HepG2 (cell line): ENCODE measurements at regions not wholly inside any gene's neighbourhood (a gene's known extent, or its start where the extent isn't known, plus 50 kb on each side); places are given as distances from the start of the nearest gene placed in this dataset.

Experiments used
- ATAC-seq: fragments of 200-7000 bp; cut with Tn5 transposase; 3 replicates; pipeline ENCODE4 v1.9.1; 2020; ENCODE audit warnings: mild to moderate bottlenecking, moderate library complexity
- BruUV-seq: library from RNA; stranded (reverse); fragments of 400-500 nt; replicated peaks from 2 replicates; lab custom pipeline; 2021; lab: Mats Ljungman, UMichigan
- CTCF ChIA-PET: fragments of 300-600 bp; formaldehyde crosslinking; extraction: SDS; loops from one replicate; lab custom pipeline; 2021; ENCODE audit warnings: low total read pairs, inconsistent platforms, low intra/inter-chr PET ratio; lab: Yijun Ruan, JAX
- POLR2A ChIA-PET: fragments of 350-600 bp; sonication (Branson Sonifier 250); formaldehyde crosslinking; loops from one replicate; lab custom pipeline; 2020; ENCODE audit warnings: antibody characterized with exemption, inconsistent platforms; lab: Yijun Ruan, JAX
- DNase-seq: peaks from one replicate; pipeline ENCODE4 v3.0.0-alpha.2; 2015; ENCODE audit warnings: low spot score
- FAIRE-seq: peaks from 3 replicates; lab custom pipeline; 2011; peaks lifted over from hg19 to GRCh38; lab: Jason Lieb, UNC
- H2AFZ ChIP-seq: one replicate; pipeline ENCODE4 v1.6.1; 2011; ENCODE audit warnings: low read length, inconsistent platforms
- H3K27ac ChIP-seq: fragments of 300-600 bp; 3 replicates; pipeline ENCODE4 v1.8.0; 2011; ENCODE audit warnings: mixed run types, mild to moderate bottlenecking, mixed read lengths, low read length, inconsistent platforms; ENCODE audit not compliant: insufficient read depth; ENCODE audit errors: extremely low read length
- H3K27me3 ChIP-seq, 2 experiments: fragments of 200-600 bp in 1 of 2; 2 replicates in 1 of 2; 3 replicates in 1 of 2; pipeline versions ENCODE4 v1.6.0 to v1.8.0; 2011; ENCODE audit warnings: low read length in 2 of 2, mild to moderate bottlenecking in 2 of 2, moderate library complexity in 2 of 2, inconsistent platforms in 1 of 2; ENCODE audit not compliant: insufficient read depth in 2 of 2, control insufficient read depth in 1 of 2
- H3K36me3 ChIP-seq, 2 experiments: fragments of 200-600 bp in 1 of 2; replicated peaks in 1 of 2; 2 replicates in 1 of 2; 3 replicates in 1 of 2; pipeline versions ENCODE4 v1.5.1 to v1.8.0; 2011; ENCODE audit warnings: low read length in 2 of 2, inconsistent platforms in 1 of 2; ENCODE audit not compliant: insufficient read depth in 2 of 2, control insufficient read depth in 1 of 2
- H3K4me1 ChIP-seq: 2 replicates; pipeline ENCODE4 v1.5.1; 2012; ENCODE audit warnings: low read length, inconsistent platforms; ENCODE audit not compliant: insufficient read depth
- H3K4me2 ChIP-seq: 2 replicates; pipeline ENCODE4 v1.6.0; 2011; ENCODE audit warnings: low read depth, low read length, inconsistent platforms
- H3K4me3 ChIP-seq, 3 experiments: fragments of 200-600 bp in 1 of 3; sonication (generic), shearing (Covaris generic) in 1 of 3; replicated peaks in 1 of 3; 2 replicates each; pipeline ENCODE4 v1.5.1; 2011 to 2016; ENCODE audit warnings: low read length in 3 of 3, inconsistent platforms in 2 of 3, low read depth in 2 of 3, mild to moderate bottlenecking in 2 of 3, control low read depth in 1 of 3, mixed read lengths in 1 of 3; ENCODE audit not compliant: insufficient read depth in 1 of 3
- H3K79me2 ChIP-seq: one replicate; pipeline ENCODE4 v1.6.1; 2011; ENCODE audit warnings: low read length, inconsistent platforms; ENCODE audit not compliant: insufficient read depth
- H3K9ac ChIP-seq: 2 replicates; pipeline ENCODE4 v1.6.0; 2011; ENCODE audit warnings: mild to moderate bottlenecking, low read depth, low read length, inconsistent platforms; ENCODE audit not compliant: insufficient read depth
- H3K9me3 ChIP-seq: 2 replicates; pipeline ENCODE4 v1.5.1; 2012; ENCODE audit warnings: mild to moderate bottlenecking, low read length
- H4K20me1 ChIP-seq: 2 replicates; pipeline ENCODE4 v1.6.0; 2011; ENCODE audit warnings: inconsistent platforms, mild to moderate bottlenecking, low read length, moderate library complexity; ENCODE audit not compliant: insufficient read depth
- CBX2 ChIP-seq, 2 experiments: fragments of 200-600 bp in 1 of 2; sonication (generic); formaldehyde crosslinking in 1 of 2; IDR thresholded peaks; 2 replicates each; pipeline versions ENCODE4 v1.7.0 to v1.8.1; 2018 to 2022; ENCODE audit warnings: low read depth in 2 of 2, low read length in 1 of 2, mild to moderate bottlenecking in 1 of 2, missing genetic modification reagents in 1 of 2
- CHD4 ChIP-seq: fragments of 200-600 bp; sonication (generic); IDR thresholded peaks from 2 replicates; pipeline ENCODE4 v1.7.0; 2017; ENCODE audit warnings: mild to moderate bottlenecking, low read length, borderline replicate concordance
- MYC ChIP-seq: sonication (generic); formaldehyde crosslinking; IDR thresholded peaks from 2 replicates; pipeline ENCODE4 v1.9.0; 2021; ENCODE audit warnings: missing genetic modification reagents, borderline replicate concordance
- NCOA2 ChIP-seq: sonication (generic); formaldehyde crosslinking; IDR thresholded peaks from 2 replicates; pipeline ENCODE4 v1.8.0; 2022; ENCODE audit warnings: inconsistent platforms
- PREB ChIP-seq: sonication (generic); formaldehyde crosslinking; IDR thresholded peaks from 2 replicates; pipeline ENCODE4 v1.4.0; 2020; ENCODE audit warnings: missing genetic modification reagents
- ZFAT ChIP-seq: sonication (generic); formaldehyde crosslinking; conservative IDR thresholded peaks from 2 replicates; pipeline ENCODE4 v1.8.1; 2023; ENCODE audit warnings: missing genetic modification reagents, inconsistent platforms
- ZHX2 ChIP-seq, 2 experiments: sonication (generic) in 1 of 2; formaldehyde crosslinking in 1 of 2; IDR thresholded peaks; 2 replicates each; pipeline versions ENCODE4 v1.6.1 to v1.9.0; 2014 to 2022; ENCODE audit warnings: antibody characterized with exemption in 1 of 2, borderline replicate concordance in 1 of 2, inconsistent platforms in 1 of 2, low read depth in 1 of 2, missing genetic modification reagents in 1 of 2
- ZNF660 ChIP-seq: sonication (generic); formaldehyde crosslinking; IDR thresholded peaks from 2 replicates; pipeline ENCODE4 v1.5.1; 2020; ENCODE audit warnings: mild to moderate bottlenecking, low read depth, missing genetic modification reagents, borderline replicate concordance
- ZNF749 ChIP-seq: sonication (generic); formaldehyde crosslinking; IDR thresholded peaks from 2 replicates; pipeline ENCODE4 v1.8.0; 2022; ENCODE audit warnings: mild to moderate bottlenecking, missing genetic modification reagents, moderate library complexity, borderline replicate concordance
- ZNF781 ChIP-seq: sonication (generic); formaldehyde crosslinking; IDR thresholded peaks from 2 replicates; pipeline ENCODE4 v1.5.1; 2020; ENCODE audit warnings: borderline replicate concordance, mild to moderate bottlenecking, missing genetic modification reagents; ENCODE audit errors: not compliant biosample characterization
- ZNF879 ChIP-seq: sonication (generic); formaldehyde crosslinking; IDR thresholded peaks from 2 replicates; pipeline ENCODE4 v1.8.1; 2023; ENCODE audit warnings: missing genetic modification reagents
- WGBS: methylation state at CpG from one replicate; pipeline ENCODE4 v1.1.6; 2017; ENCODE audit warnings: low lambda C conversion rate; 5-methylcytosine and 5-hydroxymethylcytosine counted together
- in situ Hi-C: cut with HindIII; loops from 2 replicates; pipeline ENCODE4 v1.10.0; 2017; ENCODE audit warnings: low pct_unique_long_range_greater_than_20kb; ENCODE audit not compliant: extremely low pct_ligation_motif_present
- intact Hi-C: fragments of 100-400 bp; cut with micrococcal nuclease; formaldehyde crosslinking; loops from one replicate; pipeline ENCODE4 v1.10.0; 2022; ENCODE audit not compliant: unreplicated experiment

- H3K9me3 ChIP-seq, result no peaks in the 10 kb centered on the region
- no peak overlapping the region for H3K4me2 ChIP-seq
- no peak for DNase-seq
- no peak overlapping the region for H3K27ac ChIP-seq
- intact Hi-C loops, result no loop called here
- ChIA-PET CTCF (no interaction called here), POLR2A (no interaction called here)
- no peaks in the 10 kb centered on the region for H4K20me1 ChIP-seq
- no peak overlapping the region for H2AFZ ChIP-seq
- TF ChIP-seq PREB, result no peak
- TF ChIP-seq ZNF879 (CRISPR knock-in tag), result no peak
- no peak for TF ChIP-seq NCOA2 (CRISPR knock-in tag)
- no peak for TF ChIP-seq MYC
- TF ChIP-seq ZHX2 (IDR thresholded peaks at IDR 0.05; ENCODE audit: low read depth), result no peak
- no peak for TF ChIP-seq ZHX2 (CRISPR knock-in tag; IDR thresholded peaks at IDR 0.05; ENCODE audit: borderline replicate concordance)
- no peak for TF ChIP-seq ZFAT (CRISPR knock-in tag)
- TF ChIP-seq CBX2 (IDR thresholded peaks at IDR 0.05; ENCODE audit: low read depth, low read length), result no peak
- TF ChIP-seq CBX2 (CRISPR knock-in tag; IDR thresholded peaks at IDR 0.05; ENCODE audit: low read depth), result no peak
- no peak for TF ChIP-seq ZNF660
- TF ChIP-seq ZNF749, result no peak
- no peak for TF ChIP-seq CHD4
- TF ChIP-seq ZNF781 (CRISPR knock-in tag), result no peak
- FAIRE-seq, result no peak
- ATAC-seq, result no peak
- no peaks in the 10 kb centered on the region for H3K4me1 ChIP-seq
- in situ Hi-C loops, result no loop called here
- no peaks in the 10 kb centered on the region for H3K27me3 ChIP-seq
- H3K79me2 ChIP-seq, result no peaks in the 10 kb centered on the region
- WGBS, result 0% methylated on average over 1 of the region's 1 CpG
- H3K4me3 ChIP-seq, result no peak overlapping the region
- no peak overlapping the region for H3K9ac ChIP-seq
- H3K36me3 ChIP-seq, result no peaks in the 10 kb centered on the region
- BruUV-seq, result no TSS peak
Observed at GRCh38 chr3:181358060-181358459, 353.7 kb upstream of the SOX2 start.
